SH-SY5Y (cell line): ENCODE measurements at regions not wholly inside any gene's neighbourhood (a gene's known extent, or its start where the extent isn't known, plus 50 kb on each side); places are given as distances from the start of the nearest gene placed in this dataset.

Experiments used
- GATA2 ChIP-seq: IDR thresholded peaks from 2 replicates; pipeline ENCODE4 v1.6.1; 2011; ENCODE audit warnings: mild to moderate bottlenecking, low read depth, low read length
- GATA3 ChIP-seq: IDR thresholded peaks from 2 replicates; pipeline ENCODE4 v1.6.1; 2011; ENCODE audit warnings: low read depth, mild to moderate bottlenecking, low read length, moderate library complexity

GRCh38 chr11:127332896-127333295 lies 332.3 kb upstream of the KIRREL3 start:
- TF ChIP-seq GATA2 (no peak), GATA3 (no peak)
